ENCODE measurements at regions not wholly inside any gene's neighbourhood (a gene's known extent, or its start where the extent isn't known, plus 50 kb on each side); places are given as distances from the start of the nearest gene placed in this dataset.

DNA sequence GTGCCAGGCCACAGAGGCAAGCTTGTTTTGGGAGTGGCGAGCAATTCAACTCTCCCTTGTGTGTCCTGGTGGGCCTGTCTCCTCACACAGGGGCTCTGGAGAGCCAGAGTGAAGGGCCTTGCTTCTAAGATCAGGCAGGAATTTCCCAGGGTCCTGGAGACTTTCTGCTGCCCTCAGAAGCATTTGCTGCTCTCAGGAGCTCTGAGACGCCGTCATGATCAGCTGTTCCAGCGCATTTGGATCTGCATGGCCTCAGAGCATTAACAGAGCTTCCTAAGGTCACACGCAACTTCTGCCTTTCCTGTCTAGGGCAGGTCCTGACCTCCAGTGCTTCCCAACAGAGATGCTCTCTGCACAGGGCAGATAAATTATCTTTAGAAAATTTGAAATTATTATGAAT, 52.2 kb upstream of the C10orf90 start:
- Histone ChIP-seq H3K9me3 (ENCODE audit: control insufficient read depth, insufficient read depth, low read length) (no peaks in the 10 kb centered on the region; the same call in 1 of the 2 replicates), H3K4me1 (ENCODE audit: control insufficient read depth, low read length) (no peaks in the 10 kb centered on the region), H3K4me2 (ENCODE audit: low read length) (no peak overlapping the region), H3K27ac (ENCODE audit: low read depth, low read length) (no peak overlapping the region), H3K36me3 (ENCODE audit: control insufficient read depth, low read length) (no peaks in the 10 kb centered on the region), H3K4me3 (ENCODE audit: low read length) (no peak overlapping the region), H3K79me2 (ENCODE audit: control insufficient read depth, low read length) (no peaks in the 10 kb centered on the region), H4K20me1 (ENCODE audit: control insufficient read depth, insufficient read depth, low read depth, low read length) (no peaks in the 10 kb centered on the region), H3K9me2 (replicated peaks; ENCODE audit: control insufficient read depth, low read length) (no peaks in the 10 kb centered on the region), H3K27me3 (ENCODE audit: control insufficient read depth, low read length) (no peaks in the 10 kb centered on the region), H3F3A (ENCODE audit: control insufficient read depth, insufficient read depth) (no peaks in the 10 kb centered on the region)
- TF ChIP-seq EZH2phosphoT487 (IDR thresholded peaks at IDR 0.05; ENCODE audit: borderline replicate concordance, low read length) = no peak
- TF ChIP-seq, protein P1, sequence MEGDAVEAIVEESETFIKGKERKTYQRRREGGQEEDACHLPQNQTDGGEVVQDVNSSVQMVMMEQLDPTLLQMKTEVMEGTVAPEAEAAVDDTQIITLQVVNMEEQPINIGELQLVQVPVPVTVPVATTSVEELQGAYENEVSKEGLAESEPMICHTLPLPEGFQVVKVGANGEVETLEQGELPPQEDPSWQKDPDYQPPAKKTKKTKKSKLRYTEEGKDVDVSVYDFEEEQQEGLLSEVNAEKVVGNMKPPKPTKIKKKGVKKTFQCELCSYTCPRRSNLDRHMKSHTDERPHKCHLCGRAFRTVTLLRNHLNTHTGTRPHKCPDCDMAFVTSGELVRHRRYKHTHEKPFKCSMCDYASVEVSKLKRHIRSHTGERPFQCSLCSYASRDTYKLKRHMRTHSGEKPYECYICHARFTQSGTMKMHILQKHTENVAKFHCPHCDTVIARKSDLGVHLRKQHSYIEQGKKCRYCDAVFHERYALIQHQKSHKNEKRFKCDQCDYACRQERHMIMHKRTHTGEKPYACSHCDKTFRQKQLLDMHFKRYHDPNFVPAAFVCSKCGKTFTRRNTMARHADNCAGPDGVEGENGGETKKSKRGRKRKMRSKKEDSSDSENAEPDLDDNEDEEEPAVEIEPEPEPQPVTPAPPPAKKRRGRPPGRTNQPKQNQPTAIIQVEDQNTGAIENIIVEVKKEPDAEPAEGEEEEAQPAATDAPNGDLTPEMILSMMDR (IDR thresholded peaks at IDR 0.05; ENCODE audit: low read depth, low read length, poor library complexity, severe bottlenecking) = no peak

DNA sequence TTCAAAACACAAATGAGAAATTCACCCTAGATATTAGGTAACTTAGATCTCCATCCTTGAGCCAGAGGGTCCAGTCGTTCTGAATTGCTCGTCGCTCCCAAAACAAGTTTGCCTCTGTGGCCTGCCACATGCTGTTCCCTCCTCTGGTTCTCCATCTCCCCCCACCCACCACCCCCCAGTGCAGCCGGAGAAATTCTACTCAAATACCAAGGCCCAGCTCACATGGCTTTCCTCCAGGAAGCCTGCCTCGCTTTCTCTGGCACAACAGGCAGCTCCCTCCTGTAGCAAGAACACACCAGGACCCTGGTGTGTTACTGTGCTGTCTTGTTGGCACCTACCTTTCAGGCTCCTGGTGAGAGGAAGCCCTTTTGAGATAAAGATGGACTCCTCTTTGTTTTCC, 52.7 kb upstream of the C10orf90 start:
- no peak overlapping the region for H3K4me2 ChIP-seq (ENCODE audit: low read length)
- no peaks in the 10 kb centered on the region for H3K9me2 ChIP-seq (replicated peaks; ENCODE audit: control insufficient read depth, low read length)
- H3K79me2 ChIP-seq (ENCODE audit: control insufficient read depth, low read length) = no peaks in the 10 kb centered on the region
- no peaks in the 10 kb centered on the region for H3K4me1 ChIP-seq (ENCODE audit: control insufficient read depth, low read length)
- H3F3A ChIP-seq (ENCODE audit: control insufficient read depth, insufficient read depth) = no peaks in the 10 kb centered on the region
- no peak overlapping the region for H3K27ac ChIP-seq (ENCODE audit: low read depth, low read length)
- H3K4me3 ChIP-seq (ENCODE audit: low read length) = no peak overlapping the region
- no peaks in the 10 kb centered on the region for H3K36me3 ChIP-seq (ENCODE audit: control insufficient read depth, low read length)
- TF ChIP-seq EZH2phosphoT487 (IDR thresholded peaks at IDR 0.05; ENCODE audit: borderline replicate concordance, low read length) = no peak
- TF ChIP-seq, protein P1 (IDR thresholded peaks at IDR 0.05; ENCODE audit: low read depth, low read length, poor library complexity, severe bottlenecking) = no peak
- H3K27me3 ChIP-seq (ENCODE audit: control insufficient read depth, low read length) = no peaks in the 10 kb centered on the region
- H4K20me1 ChIP-seq (ENCODE audit: control insufficient read depth, insufficient read depth, low read depth, low read length) = no peaks in the 10 kb centered on the region
- no peaks in the 10 kb centered on the region; the same call in 1 of the 2 replicates for H3K9me3 ChIP-seq (ENCODE audit: control insufficient read depth, insufficient read depth, low read length)

DNA sequence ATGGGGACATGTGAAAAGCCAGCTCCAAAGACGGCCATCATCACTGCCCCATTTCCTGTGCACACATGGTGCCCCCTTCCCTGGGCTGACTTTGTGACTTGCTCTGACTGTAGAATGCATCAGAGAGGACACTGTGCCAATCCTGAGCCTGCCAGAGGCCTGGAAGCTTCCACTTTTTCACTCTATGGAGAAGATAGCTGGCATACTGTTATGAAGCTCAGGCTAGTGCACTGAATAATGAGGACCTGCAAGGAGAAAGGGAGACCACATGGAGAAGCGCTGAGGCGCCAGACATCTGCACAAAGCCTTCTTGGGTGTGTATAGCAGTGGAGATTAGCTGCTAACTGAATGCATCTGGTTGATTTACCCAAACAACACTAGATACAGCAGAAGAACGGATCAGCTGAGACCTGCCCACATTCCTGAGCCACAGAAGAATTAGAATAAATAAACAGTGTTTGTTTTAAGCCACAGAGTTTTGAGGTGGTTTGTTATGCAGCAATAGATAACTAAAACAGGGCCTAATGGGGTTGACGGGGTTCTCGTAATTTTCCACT, 58.9 kb upstream of the C10orf90 start:
- H3K9me3 ChIP-seq (ENCODE audit: control insufficient read depth, insufficient read depth, low read length) = no peaks in the 10 kb centered on the region
- no peaks in the 10 kb centered on the region for H3K79me2 ChIP-seq (ENCODE audit: control insufficient read depth, low read length)
- H3K4me2 ChIP-seq (ENCODE audit: low read length) = no peak overlapping the region
- H3K9me2 ChIP-seq (replicated peaks; ENCODE audit: control insufficient read depth, low read length) = no peaks in the 10 kb centered on the region
- no peaks in the 10 kb centered on the region for H3K4me1 ChIP-seq (ENCODE audit: control insufficient read depth, low read length)
- H3K4me3 ChIP-seq (ENCODE audit: low read length) = no peak overlapping the region
- no peaks in the 10 kb centered on the region for H4K20me1 ChIP-seq (ENCODE audit: control insufficient read depth, insufficient read depth, low read depth, low read length)
- H3K27me3 ChIP-seq (ENCODE audit: control insufficient read depth, low read length) = no peaks in the 10 kb centered on the region
- no peaks in the 10 kb centered on the region for H3K36me3 ChIP-seq (ENCODE audit: control insufficient read depth, low read length)
- no peak overlapping the region for H3K27ac ChIP-seq (ENCODE audit: low read depth, low read length)
- no peak for TF ChIP-seq EZH2phosphoT487 (IDR thresholded peaks at IDR 0.05; ENCODE audit: borderline replicate concordance, low read length)
- TF ChIP-seq, protein P1 (IDR thresholded peaks at IDR 0.05; ENCODE audit: low read depth, low read length, poor library complexity, severe bottlenecking) = no peak
- no peaks in the 10 kb centered on the region for H3F3A ChIP-seq (ENCODE audit: control insufficient read depth, insufficient read depth)

All from DOHH2 (cell line).